ENCODE measurements at regions not wholly inside any gene's neighbourhood (a gene's known extent, or its start where the extent isn't known, plus 50 kb on each side); places are given as distances from the start of the nearest gene placed in this dataset.

GRCh38 chr4:114193624-114194399 lies 214.4 kb upstream of the ARSJ start:
- H3K4me3 ChIP-seq (replicated peaks; ENCODE audit: low read depth, low read length), result no peak overlapping the region
- no peaks in the 10 kb centered on the region for H3K27me3 ChIP-seq (replicated peaks; ENCODE audit: control insufficient read depth, insufficient read depth, low read length)
- DNase-seq (ENCODE audit: extremely low read depth, insufficient read length), result no peak
- no peaks in the 10 kb centered on the region for H3K36me3 ChIP-seq (ENCODE audit: control insufficient read depth, insufficient read depth, low read length)
- no peak for TF ChIP-seq CTCF (IDR thresholded peaks at IDR 0.05; ENCODE audit: insufficient read depth, low read length, poor library complexity, severe bottlenecking)

- no peaks in the 10 kb centered on the region for H3K27me3 ChIP-seq (replicated peaks; ENCODE audit: control insufficient read depth, insufficient read depth, low read length)
- TF ChIP-seq CTCF (IDR thresholded peaks at IDR 0.05; ENCODE audit: insufficient read depth, low read length, poor library complexity, severe bottlenecking), result no peak
- DNase-seq (ENCODE audit: extremely low read depth, insufficient read length), result no peak
- H3K36me3 ChIP-seq (ENCODE audit: control insufficient read depth, insufficient read depth, low read length), result no peaks in the 10 kb centered on the region
- H3K4me3 ChIP-seq (replicated peaks; ENCODE audit: low read depth, low read length), result no peak overlapping the region
These were observed 217.2 kb upstream of the ARSJ start for GRCh38 chr4:114196606-114197005.

GRCh38 chr4:114200026-114200425 lies 220.6 kb upstream of the ARSJ start:
- TF ChIP-seq CTCF (IDR thresholded peaks at IDR 0.05; ENCODE audit: insufficient read depth, low read length, poor library complexity, severe bottlenecking), result no peak
- DNase-seq (ENCODE audit: extremely low read depth, insufficient read length), result no peak
- Histone ChIP-seq H3K4me3 (replicated peaks; ENCODE audit: low read depth, low read length) (no peak overlapping the region), H3K27me3 (replicated peaks; ENCODE audit: control insufficient read depth, insufficient read depth, low read length) (no peaks in the 10 kb centered on the region), H3K36me3 (ENCODE audit: control insufficient read depth, insufficient read depth, low read length) (no peaks in the 10 kb centered on the region)

GRCh38 chr4:114205261-114205660 lies 225.8 kb upstream of the ARSJ start:
- no peaks in the 10 kb centered on the region for H3K27me3 ChIP-seq (replicated peaks; ENCODE audit: control insufficient read depth, insufficient read depth, low read length)
- no peak for TF ChIP-seq CTCF (IDR thresholded peaks at IDR 0.05; ENCODE audit: insufficient read depth, low read length, poor library complexity, severe bottlenecking)
- no peak for DNase-seq (ENCODE audit: extremely low read depth, insufficient read length)
- H3K4me3 ChIP-seq (replicated peaks; ENCODE audit: low read depth, low read length), result no peak overlapping the region
- H3K36me3 ChIP-seq (ENCODE audit: control insufficient read depth, insufficient read depth, low read length), result no peaks in the 10 kb centered on the region

- no peak overlapping the region for H3K4me3 ChIP-seq (replicated peaks; ENCODE audit: low read depth, low read length)
- H3K27me3 ChIP-seq (replicated peaks; ENCODE audit: control insufficient read depth, insufficient read depth, low read length), result no peaks in the 10 kb centered on the region
- no peaks in the 10 kb centered on the region for H3K36me3 ChIP-seq (ENCODE audit: control insufficient read depth, insufficient read depth, low read length)
- no peak for DNase-seq (ENCODE audit: extremely low read depth, insufficient read length)
- TF ChIP-seq CTCF (IDR thresholded peaks at IDR 0.05; ENCODE audit: insufficient read depth, low read length, poor library complexity, severe bottlenecking), result no peak
These were observed 229.2 kb upstream of the ARSJ start for GRCh38 chr4:114208574-114209151.
